ENCODE measurements at regions not wholly inside any gene's neighbourhood (a gene's known extent, or its start where the extent isn't known, plus 50 kb on each side); places are given as distances from the start of the nearest gene placed in this dataset.

DNA sequence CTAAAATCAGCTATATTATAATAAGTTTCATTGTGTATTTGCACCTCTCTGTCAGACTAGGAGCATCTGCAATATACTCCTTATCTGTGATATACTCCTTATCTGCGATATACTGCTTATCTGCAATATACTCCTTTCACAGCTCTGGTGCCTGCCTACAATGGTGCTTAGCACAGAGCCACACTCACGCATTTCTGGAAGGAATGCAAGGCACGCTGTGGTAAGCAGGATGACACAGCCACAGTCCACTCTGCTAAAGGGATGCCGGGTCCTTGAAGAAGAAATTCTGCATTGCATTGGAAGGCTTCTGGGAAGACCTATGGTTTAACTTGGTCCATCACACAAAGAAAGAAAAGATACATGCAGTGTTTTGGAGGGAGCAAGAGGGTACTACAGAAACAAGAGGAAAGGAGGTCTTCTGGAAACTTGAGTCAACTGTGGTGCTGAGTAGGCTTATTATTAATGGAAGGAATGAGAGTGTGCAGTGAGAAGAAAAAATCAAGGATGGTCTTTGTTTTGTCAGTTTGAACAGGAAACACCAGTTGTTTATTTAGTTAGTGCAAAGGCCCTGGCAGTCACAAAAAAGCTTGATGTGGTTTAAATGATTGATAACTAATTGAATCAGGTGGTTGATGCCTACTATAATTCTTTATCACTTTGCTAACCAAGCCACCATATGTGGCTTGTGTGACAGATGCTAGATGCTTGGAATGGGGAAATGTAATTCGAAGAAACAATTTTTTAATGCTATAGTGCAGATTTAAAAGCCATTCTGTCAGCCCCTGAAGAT lies 342.3 kb downstream of the GRXCR1 start:
- no peaks in the 10 kb centered on the region for H3K27me3 ChIP-seq (ENCODE audit: control insufficient read depth in 1 of 2, insufficient read depth in 2 of 2, low read length in 1 of 2)
- H3K4me3 ChIP-seq (ENCODE audit: low read length in 2 of 2) = no peak overlapping the region
- no peak overlapping the region for H3K27ac ChIP-seq (ENCODE audit: low read depth in 1 of 2, low read length in 2 of 2)
- no peaks in the 10 kb centered on the region for H3K36me3 ChIP-seq (ENCODE audit: control insufficient read depth in 1 of 2, insufficient read depth in 2 of 2, low read length in 1 of 2)
- 63 to 72% methylated on average over 5 of the region's 5 CpGs for WGBS, 2 donors
- no peaks in the 10 kb centered on the region for H3K4me1 ChIP-seq (ENCODE audit: control insufficient read depth in 1 of 2, insufficient read depth in 2 of 2, low read length in 2 of 2)
- no peak for DNase-seq
- intact Hi-C loops (cut with DNase I) = no loop called here
- no peaks in the 10 kb centered on the region for H3K9me3 ChIP-seq (ENCODE audit: control insufficient read depth, low read length)
- no peak for ATAC-seq (ENCODE audit: low FRiP score)

DNA sequence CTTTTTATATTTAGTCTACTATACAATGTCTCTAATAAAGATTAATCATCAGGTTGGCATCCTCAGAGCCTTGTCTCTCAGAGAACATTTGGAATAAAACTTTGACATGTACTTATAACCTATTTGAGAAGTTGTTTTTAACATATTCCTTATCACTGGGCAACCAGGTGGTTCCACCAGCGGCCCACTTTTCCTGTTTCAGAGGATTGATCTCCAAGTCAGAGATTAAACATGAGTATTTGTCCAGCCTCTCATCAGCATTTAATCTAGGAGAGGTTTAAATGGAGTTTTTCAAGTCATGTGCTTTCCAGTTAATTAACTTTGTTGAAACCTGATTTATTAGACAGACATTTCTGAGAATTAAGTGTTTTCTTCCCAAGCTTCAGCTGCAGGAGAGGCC lies 345.5 kb downstream of the GRXCR1 start:
- no peaks in the 10 kb centered on the region for H3K27me3 ChIP-seq (ENCODE audit: control insufficient read depth in 1 of 2, insufficient read depth in 2 of 2, low read length in 1 of 2)
- intact Hi-C loops (cut with DNase I) = no loop called here
- no peaks in the 10 kb centered on the region for H3K4me1 ChIP-seq (ENCODE audit: control insufficient read depth in 1 of 2, insufficient read depth in 2 of 2, low read length in 2 of 2)
- 85 to 87% methylated on average over 1 of the region's 1 CpG for WGBS, 2 donors
- DNase-seq = no peak
- no peaks in the 10 kb centered on the region for H3K9me3 ChIP-seq (ENCODE audit: control insufficient read depth, low read length)
- no peak overlapping the region for H3K27ac ChIP-seq (ENCODE audit: low read depth in 1 of 2, low read length in 2 of 2)
- no peaks in the 10 kb centered on the region for H3K36me3 ChIP-seq (ENCODE audit: control insufficient read depth in 1 of 2, insufficient read depth in 2 of 2, low read length in 1 of 2)
- ATAC-seq (ENCODE audit: low FRiP score) = no peak
- no peak overlapping the region for H3K4me3 ChIP-seq (ENCODE audit: low read length in 2 of 2)

DNA sequence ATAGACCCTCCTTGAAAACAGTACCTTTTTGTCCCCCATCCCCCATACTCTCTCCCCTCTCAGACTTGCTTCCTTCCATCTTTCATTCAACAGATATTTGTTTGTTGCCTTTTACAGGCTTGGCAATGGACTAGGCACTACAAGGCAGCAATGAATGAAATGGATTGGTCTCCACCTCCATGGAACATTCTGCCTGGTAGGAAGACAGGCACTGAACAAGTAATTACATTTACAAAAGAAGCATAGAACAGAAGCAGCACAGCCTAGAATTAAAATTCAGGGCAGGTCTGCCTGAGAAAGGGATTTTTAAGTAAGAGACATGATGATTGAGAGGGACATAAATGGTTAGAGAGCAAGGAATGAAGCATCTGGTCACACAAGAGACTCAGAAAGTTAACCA lies 346.1 kb downstream of the GRXCR1 start:
- intact Hi-C loops (cut with DNase I) = no loop called here
- no peaks in the 10 kb centered on the region for H3K9me3 ChIP-seq (ENCODE audit: control insufficient read depth, low read length)
- no peak overlapping the region for H3K27ac ChIP-seq (ENCODE audit: low read depth in 1 of 2, low read length in 2 of 2)
- H3K4me1 ChIP-seq (ENCODE audit: control insufficient read depth in 1 of 2, insufficient read depth in 2 of 2, low read length in 2 of 2) = no peaks in the 10 kb centered on the region
- no peak overlapping the region for H3K4me3 ChIP-seq (ENCODE audit: low read length in 2 of 2)
- H3K36me3 ChIP-seq (ENCODE audit: control insufficient read depth in 1 of 2, insufficient read depth in 2 of 2, low read length in 1 of 2) = no peaks in the 10 kb centered on the region
- H3K27me3 ChIP-seq (ENCODE audit: control insufficient read depth in 1 of 2, insufficient read depth in 2 of 2, low read length in 1 of 2) = no peaks in the 10 kb centered on the region
- no peak for DNase-seq
- no peak for ATAC-seq (ENCODE audit: low FRiP score)

DNA sequence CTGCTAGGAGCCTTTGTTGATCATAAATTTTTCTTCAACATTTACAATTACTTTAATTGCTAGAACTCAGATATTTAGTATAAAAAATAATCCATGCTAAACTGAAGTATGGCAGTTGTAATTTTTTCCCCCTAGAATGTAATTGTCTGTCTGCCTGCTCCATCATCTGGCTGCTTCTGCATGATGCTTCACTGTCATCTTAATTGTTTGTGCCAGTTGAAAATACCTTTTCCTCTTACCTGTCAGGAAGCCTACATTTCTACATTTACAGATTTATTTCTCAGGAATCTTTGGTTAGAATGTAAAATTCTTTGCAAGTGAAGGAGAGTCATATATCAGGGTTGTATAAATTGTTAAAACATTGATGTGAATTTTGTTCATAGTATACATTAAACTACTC lies 348.6 kb downstream of the GRXCR1 start:
- no peak overlapping the region for H3K4me3 ChIP-seq (ENCODE audit: low read length in 2 of 2)
- H3K27ac ChIP-seq (ENCODE audit: low read depth in 1 of 2, low read length in 2 of 2) = no peak overlapping the region
- no peaks in the 10 kb centered on the region for H3K36me3 ChIP-seq (ENCODE audit: control insufficient read depth in 1 of 2, insufficient read depth in 2 of 2, low read length in 1 of 2)
- intact Hi-C loops (cut with DNase I) = no loop called here
- no peaks in the 10 kb centered on the region for H3K4me1 ChIP-seq (ENCODE audit: control insufficient read depth in 1 of 2, insufficient read depth in 2 of 2, low read length in 2 of 2)
- H3K9me3 ChIP-seq (ENCODE audit: control insufficient read depth, low read length) = no peaks in the 10 kb centered on the region
- H3K27me3 ChIP-seq (ENCODE audit: control insufficient read depth in 1 of 2, insufficient read depth in 2 of 2, low read length in 1 of 2) = no peaks in the 10 kb centered on the region
- DNase-seq (no peak), ATAC-seq (ENCODE audit: low FRiP score) (no peak)

DNA sequence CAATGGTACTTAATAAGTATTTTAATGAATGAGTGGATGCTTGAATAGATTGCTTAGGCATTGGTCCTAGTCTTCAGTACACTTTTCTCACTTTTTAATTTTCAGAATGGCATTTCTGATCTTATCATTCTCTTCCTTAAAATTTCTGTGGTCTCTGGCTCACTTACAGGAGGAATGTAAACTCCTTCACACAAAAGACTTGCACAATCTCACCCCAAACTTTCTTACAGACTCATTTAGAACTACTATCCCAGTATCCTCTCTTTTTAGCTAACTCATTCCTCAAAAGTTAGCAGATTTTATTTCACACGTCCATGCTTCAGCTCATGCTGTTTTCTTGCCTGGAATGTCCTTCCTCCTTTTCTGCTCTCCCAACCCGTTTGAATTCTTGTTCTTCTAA lies 350.1 kb downstream of the GRXCR1 start:
- no peak overlapping the region for H3K4me3 ChIP-seq (ENCODE audit: low read length in 2 of 2)
- H3K27me3 ChIP-seq (ENCODE audit: control insufficient read depth in 1 of 2, insufficient read depth in 2 of 2, low read length in 1 of 2) = no peaks in the 10 kb centered on the region
- no peaks in the 10 kb centered on the region for H3K4me1 ChIP-seq (ENCODE audit: control insufficient read depth in 1 of 2, insufficient read depth in 2 of 2, low read length in 2 of 2)
- ATAC-seq (ENCODE audit: low FRiP score) (no peak), DNase-seq (no peak)
- H3K36me3 ChIP-seq (ENCODE audit: control insufficient read depth in 1 of 2, insufficient read depth in 2 of 2, low read length in 1 of 2) = no peaks in the 10 kb centered on the region
- 22 to 33% methylated on average over 2 of the region's 2 CpGs for WGBS, 2 donors
- H3K27ac ChIP-seq (ENCODE audit: low read depth in 1 of 2, low read length in 2 of 2) = no peak overlapping the region
- intact Hi-C loops (cut with DNase I) = no loop called here
- H3K9me3 ChIP-seq (ENCODE audit: control insufficient read depth, low read length) = no peaks in the 10 kb centered on the region

DNA sequence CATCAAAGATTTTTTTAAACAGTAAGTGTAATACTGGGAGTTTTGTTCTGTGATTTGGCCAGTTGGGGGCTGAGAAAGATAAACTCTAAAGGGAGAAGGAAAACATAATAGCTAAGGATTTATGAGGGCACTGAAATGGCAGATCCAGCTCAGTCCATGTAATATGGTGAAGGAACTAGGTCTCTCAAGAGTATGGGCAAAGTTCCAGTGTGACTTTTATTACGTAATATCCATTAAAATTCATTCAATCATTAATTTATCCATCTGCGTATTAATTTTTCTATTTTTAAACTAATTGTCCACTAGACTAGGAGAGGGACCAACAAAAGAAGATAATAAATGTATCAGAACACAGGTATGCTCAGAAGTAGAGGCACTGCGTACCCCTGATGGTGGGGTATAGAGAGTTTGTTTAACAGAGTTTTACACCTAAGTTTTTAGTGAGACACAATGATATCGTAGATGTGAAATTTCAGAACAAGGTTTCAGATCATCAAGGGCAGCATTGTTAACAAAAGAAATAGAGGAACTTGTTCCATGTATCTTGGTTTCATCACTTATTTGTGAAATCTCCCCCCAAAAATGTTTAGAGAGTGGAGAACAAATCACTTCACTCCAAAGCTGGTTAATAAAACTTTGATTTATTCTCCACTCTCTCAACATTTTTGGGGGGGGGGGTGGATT lies 351.1 kb downstream of the GRXCR1 start:
- no peaks in the 10 kb centered on the region for H3K27me3 ChIP-seq (ENCODE audit: control insufficient read depth in 1 of 2, insufficient read depth in 2 of 2, low read length in 1 of 2)
- H3K4me3 ChIP-seq (ENCODE audit: low read length in 2 of 2) = no peak overlapping the region
- DNase-seq = no peak
- H3K9me3 ChIP-seq (ENCODE audit: control insufficient read depth, low read length) = no peaks in the 10 kb centered on the region
- 84 to 89% methylated on average over 4 of the region's 4 CpGs for WGBS, 2 donors
- no peak overlapping the region for H3K27ac ChIP-seq (ENCODE audit: low read depth in 1 of 2, low read length in 2 of 2)
- no peaks in the 10 kb centered on the region for H3K4me1 ChIP-seq (ENCODE audit: control insufficient read depth in 1 of 2, insufficient read depth in 2 of 2, low read length in 2 of 2)
- H3K36me3 ChIP-seq (ENCODE audit: control insufficient read depth in 1 of 2, insufficient read depth in 2 of 2, low read length in 1 of 2) = no peaks in the 10 kb centered on the region
- intact Hi-C loops (cut with DNase I) = no loop called here
- ATAC-seq (ENCODE audit: low FRiP score) = no peak

DNA sequence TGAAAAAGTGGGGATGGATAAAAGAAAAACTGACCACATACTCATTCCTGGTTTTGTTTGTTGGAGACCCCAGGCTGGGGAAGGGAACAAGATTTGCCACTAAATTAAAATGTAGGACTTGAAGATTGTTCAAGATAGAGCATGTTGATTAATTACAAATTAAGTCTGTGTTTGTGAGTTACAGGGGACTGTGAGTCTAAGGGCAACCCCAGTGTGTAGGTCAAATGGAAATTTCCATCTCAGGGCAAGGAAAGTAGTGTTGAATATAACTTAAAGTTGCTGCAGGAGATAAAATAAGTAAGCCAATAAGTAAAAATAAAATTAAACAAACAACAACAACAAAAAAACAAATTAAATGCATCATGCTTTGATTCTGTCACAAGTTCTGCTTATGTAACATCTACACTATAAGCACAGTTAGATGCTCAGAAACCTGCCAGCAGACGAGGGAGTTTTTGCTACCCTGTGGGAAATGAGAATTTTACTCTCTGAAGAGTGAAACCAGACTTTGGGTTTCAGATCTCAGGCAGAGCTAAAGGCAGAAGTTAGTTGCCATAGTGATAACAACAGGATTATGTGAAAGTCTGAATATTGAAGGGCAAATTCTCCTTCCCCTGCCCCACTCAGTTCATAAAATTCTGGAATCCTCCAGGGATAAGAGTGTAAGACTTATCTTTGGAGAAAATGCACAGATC lies 352.3 kb downstream of the GRXCR1 start:
- Histone ChIP-seq H3K36me3 (ENCODE audit: control insufficient read depth in 1 of 2, insufficient read depth in 2 of 2, low read length in 1 of 2) (no peaks in the 10 kb centered on the region), H3K9me3 (ENCODE audit: control insufficient read depth, low read length) (no peaks in the 10 kb centered on the region), H3K27ac (ENCODE audit: low read depth in 1 of 2, low read length in 2 of 2) (no peak overlapping the region), H3K4me1 (ENCODE audit: control insufficient read depth in 1 of 2, insufficient read depth in 2 of 2, low read length in 2 of 2) (no peaks in the 10 kb centered on the region), H3K27me3 (ENCODE audit: control insufficient read depth in 1 of 2, insufficient read depth in 2 of 2, low read length in 1 of 2) (no peaks in the 10 kb centered on the region), H3K4me3 (ENCODE audit: low read length in 2 of 2) (no peak overlapping the region)
- DNase-seq = no peak
- ATAC-seq (ENCODE audit: low FRiP score) = no peak
- intact Hi-C loops (cut with DNase I) = no loop called here
- 37 to 61% methylated on average over 1 of the region's 1 CpG for WGBS, 2 donors

DNA sequence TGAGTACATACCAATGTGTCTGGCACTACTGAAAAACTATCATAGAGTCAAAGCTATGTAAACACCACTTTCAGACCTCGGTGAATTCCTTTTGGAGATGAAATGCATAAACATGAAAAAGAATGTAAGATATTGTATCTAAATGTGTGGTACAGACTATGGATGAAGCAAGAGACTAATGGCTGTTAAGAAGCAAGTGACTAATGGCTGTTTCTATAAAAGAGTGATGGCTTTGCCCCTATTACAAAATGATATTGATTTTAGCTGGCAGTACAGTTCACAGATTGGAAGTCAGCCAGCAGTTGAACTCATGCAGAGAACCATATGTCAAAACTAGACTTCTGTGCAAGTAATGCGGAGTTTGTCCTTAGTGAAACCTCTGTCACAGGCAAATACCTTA lies 359.3 kb downstream of the GRXCR1 start:
- Histone ChIP-seq H3K4me1 (ENCODE audit: control insufficient read depth in 1 of 2, insufficient read depth in 2 of 2, low read length in 2 of 2) (no peaks in the 10 kb centered on the region), H3K4me3 (ENCODE audit: low read length in 2 of 2) (no peak overlapping the region), H3K9me3 (ENCODE audit: control insufficient read depth, low read length) (no peaks in the 10 kb centered on the region), H3K36me3 (ENCODE audit: control insufficient read depth in 1 of 2, insufficient read depth in 2 of 2, low read length in 1 of 2) (no peaks in the 10 kb centered on the region), H3K27ac (ENCODE audit: low read depth in 1 of 2, low read length in 2 of 2) (no peak overlapping the region), H3K27me3 (ENCODE audit: control insufficient read depth in 1 of 2, insufficient read depth in 2 of 2, low read length in 1 of 2) (no peaks in the 10 kb centered on the region)
- intact Hi-C loops (cut with DNase I) = no loop called here
- no peak for ATAC-seq (ENCODE audit: low FRiP score)
- DNase-seq = no peak
- 31 to 53% methylated on average over 2 of the region's 2 CpGs for WGBS, 2 donors

DNA sequence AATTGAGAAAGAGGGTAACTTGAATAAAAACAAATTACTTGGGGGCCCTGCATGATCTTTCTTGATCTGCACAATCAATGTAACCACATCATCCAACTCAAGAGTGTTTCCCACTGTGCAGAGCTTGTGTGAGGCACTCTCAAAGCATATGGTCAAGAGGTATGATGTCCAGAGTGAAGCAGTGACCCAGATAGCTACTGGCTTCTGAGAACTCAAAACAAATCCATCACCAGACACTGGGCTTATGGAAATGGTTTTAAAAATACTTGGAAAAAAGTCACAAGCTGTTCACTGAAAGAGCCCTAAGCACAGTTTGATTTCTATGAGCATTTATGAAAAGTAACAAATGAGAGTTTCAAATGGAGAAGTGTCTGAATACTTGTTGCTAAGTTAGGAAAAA lies 361.0 kb downstream of the GRXCR1 start:
- H3K27ac ChIP-seq (ENCODE audit: low read depth in 1 of 2, low read length in 2 of 2) = no peak overlapping the region
- H3K4me3 ChIP-seq (ENCODE audit: low read length in 2 of 2) = no peak overlapping the region
- H3K4me1 ChIP-seq (ENCODE audit: control insufficient read depth in 1 of 2, insufficient read depth in 2 of 2, low read length in 2 of 2) = no peaks in the 10 kb centered on the region
- no peaks in the 10 kb centered on the region for H3K9me3 ChIP-seq (ENCODE audit: control insufficient read depth, low read length)
- DNase-seq = no peak
- no peaks in the 10 kb centered on the region for H3K27me3 ChIP-seq (ENCODE audit: control insufficient read depth in 1 of 2, insufficient read depth in 2 of 2, low read length in 1 of 2)
- H3K36me3 ChIP-seq (ENCODE audit: control insufficient read depth in 1 of 2, insufficient read depth in 2 of 2, low read length in 1 of 2) = no peaks in the 10 kb centered on the region
- ATAC-seq (ENCODE audit: low FRiP score) = no peak
- intact Hi-C loops (cut with DNase I) = no loop called here

Measured in aorta (tissue), 5 donors.